Breast epithelium (tissue), 4 donors: ENCODE measurements at regions not wholly inside any gene's neighbourhood (a gene's known extent, or its start where the extent isn't known, plus 50 kb on each side); places are given as distances from the start of the nearest gene placed in this dataset.

Experiments
- DNase-seq, 2 donors: peaks; one replicate each; pipeline ENCODE4 v3.0.0-alpha.2; 2019; ENCODE audit warnings: low spot score in 2 of 2
- H3K27ac ChIP-seq, 2 donors: fragments of 200-600 bp; sonication (generic) in 1 of 2; one replicate each; pipeline ENCODE4 v1.5.1; 2016 to 2019; ENCODE audit warnings: mild to moderate bottlenecking in 1 of 2
- H3K27me3 ChIP-seq, 2 donors: fragments of 200-600 bp; sonication (generic) in 1 of 2; one replicate each; pipeline versions ENCODE4 v1.5.1 to v1.6.0; 2017 to 2019; ENCODE audit warnings: control low read depth in 1 of 2, mild to moderate bottlenecking in 1 of 2
- H3K36me3 ChIP-seq: fragments of 200-600 bp; one replicate; pipeline ENCODE4 v1.5.1; 2019
- H3K4me1 ChIP-seq, 2 donors: fragments of 200-600 bp; sonication (generic); one replicate each; pipeline ENCODE4 v1.5.1; 2016 to 2019; ENCODE audit warnings: control low read depth in 1 of 2
- H3K4me3 ChIP-seq, 3 donors: fragments of 200-600 bp; sonication (generic); 1 replicate in 2 of 3; 2 replicates in 1 of 3; pipeline ENCODE4 v1.5.1; 2016 to 2019; ENCODE audit warnings: mild to moderate bottlenecking in 3 of 3, moderate library complexity in 2 of 3
- H3K9me3 ChIP-seq, 2 donors: fragments of 200-600 bp; sonication (generic) in 1 of 2; one replicate each; pipeline ENCODE4 v1.5.1; 2016 to 2019; ENCODE audit warnings: control low read depth in 1 of 2
- CTCF ChIP-seq, 3 donors: fragments of 450-650 bp; IDR thresholded peaks; one replicate each; pipeline ENCODE4 v1.5.1; 2016 to 2017; ENCODE audit warnings: antibody characterized with exemption in 3 of 3, mild to moderate bottlenecking in 3 of 3, moderate library complexity in 3 of 3
- POLR2A ChIP-seq: fragments of 450-650 bp; IDR thresholded peaks from one replicate; pipeline ENCODE4 v1.6.1; 2016; ENCODE audit warnings: antibody characterized with exemption, mild to moderate bottlenecking, moderate library complexity
- POLR2AphosphoS5 ChIP-seq, 3 donors: sonication (generic); formaldehyde crosslinking; IDR thresholded peaks; one replicate each; pipeline ENCODE4 v1.6.1; 2017; ENCODE audit warnings: antibody characterized with exemption in 3 of 3
- intact Hi-C: fragments of 100-400 bp; cut with DNase I; formaldehyde crosslinking; loops from one replicate; pipeline ENCODE4 v1.15.1; 2023; ENCODE audit warnings: low total_unique reads

GRCh38 chr18:25921677-25922421 lies 168.6 kb downstream of the SS18 start:
- Histone ChIP-seq H3K27me3 (no peaks in the 10 kb centered on the region), H3K9me3 (no peaks in the 10 kb centered on the region), H3K36me3 (no peaks in the 10 kb centered on the region), H3K4me1 (no peaks in the 10 kb centered on the region), H3K27ac (no peak overlapping the region), H3K4me3 (no peak overlapping the region)
- DNase-seq = no peak
- no peak for TF ChIP-seq POLR2AphosphoS5 (IDR thresholded peaks at IDR 0.05)
- TF ChIP-seq POLR2A = no peak
- no peak for TF ChIP-seq CTCF (IDR thresholded peaks at IDR 0.05)
- intact Hi-C loops = no loop called here

GRCh38 chr18:25915907-25916306 lies 174.5 kb downstream of the SS18 start:
- Histone ChIP-seq H3K27me3 (no peaks in the 10 kb centered on the region), H3K4me3 (no peak overlapping the region), H3K36me3 (no peaks in the 10 kb centered on the region), H3K9me3 (no peaks in the 10 kb centered on the region), H3K27ac (no peak overlapping the region), H3K4me1 (no peaks in the 10 kb centered on the region)
- no peak for DNase-seq
- TF ChIP-seq POLR2AphosphoS5 (IDR thresholded peaks at IDR 0.05) (no peak), POLR2A (no peak), CTCF (IDR thresholded peaks at IDR 0.05) (no peak)
- intact Hi-C loops = loop anchor here (10.0 kb wide), 1 partner anchor 1859 kb away; no protein-coding TSS in a partner anchor

- no peaks in the 10 kb centered on the region for H3K4me1 ChIP-seq
- no peak overlapping the region for H3K27ac ChIP-seq
- peaks cover 0 to 11% of the 10 kb centered on the region in 2 donors for H3K9me3 ChIP-seq
- DNase-seq = no peak
- intact Hi-C loops = no loop called here
- no peak for TF ChIP-seq POLR2A
- TF ChIP-seq CTCF (IDR thresholded peaks at IDR 0.05) = no peak
- no peak for TF ChIP-seq POLR2AphosphoS5 (IDR thresholded peaks at IDR 0.05)
- no peak overlapping the region for H3K4me3 ChIP-seq
- H3K36me3 ChIP-seq = no peaks in the 10 kb centered on the region
- no peaks in the 10 kb centered on the region for H3K27me3 ChIP-seq
Measured at GRCh38 chr18:25898965-25899364, 191.4 kb downstream of the SS18 start.

- Histone ChIP-seq H3K4me3 (no peak overlapping the region), H3K36me3 (no peaks in the 10 kb centered on the region), H3K4me1 (no peaks in the 10 kb centered on the region), H3K27me3 (no peaks in the 10 kb centered on the region), H3K27ac (no peak overlapping the region), H3K9me3 (peaks cover 0 to 11% of the 10 kb centered on the region in 2 donors)
- no peak for TF ChIP-seq POLR2A
- TF ChIP-seq CTCF (IDR thresholded peaks at IDR 0.05) = no peak
- intact Hi-C loops = no loop called here
- no peak for DNase-seq
Measured at GRCh38 chr18:25896956-25897355, 193.5 kb downstream of the SS18 start.

GRCh38 chr18:25896178-25896780 lies 194.1 kb downstream of the SS18 start:
- Histone ChIP-seq H3K36me3 (no peaks in the 10 kb centered on the region), H3K9me3 (peaks cover 0 to 10% of the 10 kb centered on the region in 2 donors), H3K27ac (no peak overlapping the region), H3K4me1 (no peaks in the 10 kb centered on the region), H3K4me3 (no peak overlapping the region), H3K27me3 (no peaks in the 10 kb centered on the region)
- DNase-seq = no peak
- intact Hi-C loops = no loop called here
- TF ChIP-seq CTCF (IDR thresholded peaks at IDR 0.05) = peak; percentile 55 to 63 (median 61)
- TF ChIP-seq POLR2AphosphoS5 (IDR thresholded peaks at IDR 0.05) = no peak
